ENCODE measurements at regions not wholly inside any gene's neighbourhood (a gene's known extent, or its start where the extent isn't known, plus 50 kb on each side); places are given as distances from the start of the nearest gene placed in this dataset.

- TF ChIP-seq CHD7 (IDR thresholded peaks at IDR 0.05; ENCODE audit: insufficient replicate concordance, low read length) = no peak
- no peak for TF ChIP-seq BCL11A (IDR thresholded peaks at IDR 0.05; ENCODE audit: low read depth in 2 of 2, low read length in 2 of 2)
- no peak for TF ChIP-seq HDAC2 (IDR thresholded peaks at IDR 0.05; ENCODE audit: borderline replicate concordance in 1 of 2, low read depth in 2 of 2, low read length in 2 of 2)
- TF ChIP-seq SP2 (IDR thresholded peaks at IDR 0.05; ENCODE audit: low read length) = no peak
- TF ChIP-seq ZNF274 (IDR thresholded peaks at IDR 0.05; ENCODE audit: borderline replicate concordance, extremely low read depth, low read length) = no peak
Measured at GRCh38 chr11:82653752-82654151, 79.9 kb downstream of the FAM181B start (continued).

All from H1 (cell line).